ENCODE measurements at regions not wholly inside any gene's neighbourhood (a gene's known extent, or its start where the extent isn't known, plus 50 kb on each side); places are given as distances from the start of the nearest gene placed in this dataset.
A peak's percentile ranks its signal among the peaks of the same experiment; 100 is the strongest.

- DNase-seq (ENCODE audit: low spot score): no peak
Observed at GRCh38 chr12:127268706-127269425, 998.1 kb upstream of the TMEM132C start.

DNA sequence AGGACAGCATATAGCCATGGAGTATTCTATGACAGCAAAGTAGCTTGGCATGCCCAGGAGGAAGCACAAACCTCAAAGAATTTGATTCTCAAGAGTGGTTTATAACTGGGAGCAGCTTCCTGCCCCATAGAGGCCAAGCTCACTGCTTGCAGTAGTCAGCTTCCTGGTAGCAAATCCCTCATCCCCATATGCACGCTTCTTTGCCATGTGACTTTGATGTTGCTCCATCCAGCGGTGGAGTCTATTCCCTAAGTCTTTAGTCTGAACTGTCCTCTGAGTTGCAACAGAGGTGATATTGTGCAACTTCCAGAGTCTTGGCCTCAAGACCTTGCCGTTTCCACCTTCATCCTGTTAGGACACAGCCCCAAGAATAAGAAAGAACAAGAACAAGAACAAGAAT lies 996.8 kb upstream of the TMEM132C start:
- no peak for DNase-seq (ENCODE audit: low spot score)

DNA sequence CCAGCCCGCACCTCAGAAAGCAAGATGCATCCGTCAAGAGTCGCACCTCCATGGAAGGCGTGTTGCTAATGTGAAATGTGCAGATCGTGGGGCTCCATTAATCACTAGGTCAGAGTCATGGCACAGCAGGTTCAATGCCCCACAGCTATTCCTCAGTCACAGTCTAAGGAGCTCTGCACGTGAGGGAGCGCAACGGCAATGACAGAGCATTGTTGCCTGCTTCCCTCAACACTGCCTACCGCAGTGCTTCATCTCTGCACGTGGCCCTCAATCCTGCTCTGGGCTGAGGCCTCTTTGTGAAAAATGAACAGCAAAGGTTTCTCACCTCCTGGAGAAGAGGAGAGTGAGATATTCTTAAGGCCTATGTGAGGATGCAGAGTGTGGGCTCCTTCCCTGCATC lies 995.2 kb upstream of the TMEM132C start:
- no peak for DNase-seq (ENCODE audit: low spot score)

- DNase-seq (ENCODE audit: low spot score): no peak
Observed at GRCh38 chr12:127272864-127273263, 994.1 kb upstream of the TMEM132C start.

DNA sequence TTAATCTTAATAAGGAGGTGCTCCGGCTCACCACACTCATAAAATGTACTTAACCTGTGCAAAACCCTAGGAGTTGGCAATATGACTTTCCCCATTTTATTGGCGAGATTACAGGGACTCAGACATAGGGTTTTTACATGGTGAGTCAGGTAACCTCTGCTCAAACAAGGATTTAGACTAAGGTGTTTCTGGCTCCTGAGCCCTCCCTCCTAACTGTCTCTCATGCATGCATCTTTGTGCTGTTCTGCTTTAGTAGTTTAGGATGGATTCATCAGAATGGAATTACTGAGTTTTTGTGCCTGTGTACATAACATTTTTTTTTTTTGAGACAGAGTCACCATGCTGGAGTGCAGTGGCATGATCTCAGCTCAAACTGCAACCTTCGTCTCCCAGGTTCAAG lies 993.3 kb upstream of the TMEM132C start:
- no peak for DNase-seq (ENCODE audit: low spot score)

DNA sequence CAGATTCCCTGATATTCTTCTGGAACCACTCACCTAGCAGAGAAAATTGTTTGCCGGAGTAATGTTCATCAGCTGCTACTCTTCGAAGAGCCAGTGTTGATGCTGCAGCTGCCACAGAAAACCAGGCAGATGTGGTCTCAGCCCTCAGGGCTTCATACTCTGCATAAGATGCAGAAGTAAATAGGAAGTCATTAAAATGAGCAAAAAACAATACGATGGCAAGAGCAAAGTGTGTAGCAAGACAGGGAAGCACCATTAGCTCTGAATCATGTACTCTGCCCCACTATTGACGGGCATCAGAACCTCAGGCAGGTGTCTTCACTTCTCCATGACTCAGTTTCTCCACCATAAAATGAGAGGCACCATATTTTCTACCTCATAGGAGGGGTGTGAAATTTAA lies 991.6 kb upstream of the TMEM132C start:
- DNase-seq (ENCODE audit: low spot score): no peak

GRCh38 chr12:127277882-127278281 lies 989.1 kb upstream of the TMEM132C start:
- no peak for DNase-seq (ENCODE audit: low spot score)

DNA sequence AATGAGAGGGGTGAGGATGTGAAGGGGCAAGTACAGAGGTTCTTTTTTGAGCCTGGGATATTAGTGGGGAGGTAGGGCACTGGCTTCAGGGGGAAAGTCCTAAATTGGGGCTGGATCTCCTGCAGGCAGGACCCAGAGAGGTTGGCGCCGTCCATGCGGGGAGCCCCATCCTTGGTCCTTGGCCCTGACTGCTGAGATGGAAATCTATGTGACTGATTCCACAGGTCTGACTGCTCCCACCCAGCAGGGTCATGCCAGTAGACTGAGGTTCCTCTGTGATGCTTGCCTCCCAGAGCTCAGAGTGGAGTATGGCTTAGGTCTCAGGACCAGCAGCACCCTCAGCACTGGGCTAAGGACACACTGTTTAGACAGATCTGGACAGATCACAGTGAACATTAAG lies 988.6 kb upstream of the TMEM132C start:
- DNase-seq (ENCODE audit: low spot score): no peak

DNA sequence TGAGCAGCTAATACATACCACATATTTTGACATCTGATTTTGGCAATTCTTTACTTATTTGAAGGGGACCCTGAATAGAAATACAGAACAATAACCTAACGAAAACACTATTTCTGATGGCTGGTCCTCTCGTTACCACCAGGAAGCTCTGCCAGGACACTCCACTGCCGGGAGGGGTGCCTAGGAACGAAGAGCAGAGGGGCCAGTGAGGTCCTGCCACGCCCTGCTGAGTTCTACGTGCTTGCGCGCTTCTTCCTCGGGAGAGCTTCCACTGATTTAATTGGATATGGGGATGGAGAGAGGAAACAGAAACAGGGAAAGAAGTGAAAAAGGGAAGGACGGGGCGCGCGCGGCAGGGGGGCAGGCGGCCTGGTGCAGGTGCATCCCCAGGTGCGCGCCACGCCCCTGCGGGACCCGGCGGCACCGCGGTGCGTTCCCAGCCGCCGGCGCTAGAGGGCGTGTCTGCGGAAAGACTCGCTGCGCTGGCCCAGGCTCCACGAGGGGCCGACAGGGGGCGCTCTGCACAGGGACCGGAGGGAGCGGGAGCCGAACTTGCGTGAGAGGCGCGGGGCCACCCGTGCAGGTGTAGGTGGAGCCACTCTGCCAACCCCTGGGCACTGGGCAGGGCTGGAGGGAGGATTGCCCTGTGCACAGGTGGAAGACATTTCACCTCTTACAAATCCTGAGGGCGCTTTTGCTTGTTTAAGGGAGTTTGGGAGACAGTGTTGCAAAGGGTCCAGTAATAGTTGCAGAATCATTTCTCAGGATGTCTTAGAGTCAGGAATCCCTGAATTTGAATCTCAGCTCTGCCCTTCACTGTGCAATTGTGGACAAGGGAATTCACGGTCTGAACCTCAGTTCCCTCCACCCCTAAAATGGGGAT lies 986.3 kb upstream of the TMEM132C start:
- DNase-seq (ENCODE audit: low spot score): peak; percentile 68

GRCh38 chr12:127282786-127283565 lies 984.0 kb upstream of the TMEM132C start:
- no peak for DNase-seq (ENCODE audit: low spot score)

- DNase-seq (ENCODE audit: low spot score): no peak
Observed at GRCh38 chr12:127284021-127284420, 982.9 kb upstream of the TMEM132C start.

DNA sequence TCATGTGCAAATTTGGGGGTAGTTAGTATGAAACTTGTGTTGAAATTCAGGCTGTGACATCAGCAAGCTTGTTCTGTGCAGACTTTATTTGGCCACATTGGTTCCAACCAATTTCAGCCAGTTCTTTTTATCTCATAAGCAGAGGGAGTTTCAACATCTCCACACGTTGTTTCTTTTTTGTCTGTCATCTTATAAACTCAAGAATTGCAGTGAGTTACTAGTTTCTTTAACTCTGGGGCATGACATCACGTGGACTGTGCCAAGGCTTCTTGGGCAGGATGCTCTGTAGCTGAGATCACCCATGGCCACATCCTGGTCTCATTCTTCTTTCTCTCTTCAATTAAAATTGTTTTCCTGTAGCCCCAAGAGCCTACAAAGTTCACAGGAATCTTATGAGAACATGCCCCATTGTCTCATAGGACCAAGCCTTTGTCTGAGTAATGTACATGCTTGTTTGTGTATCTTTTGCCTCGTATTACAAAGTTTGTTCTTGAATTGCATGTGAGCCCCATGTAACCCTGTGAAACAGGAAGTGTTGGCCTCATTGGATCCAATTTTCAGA lies 982.0 kb upstream of the TMEM132C start:
- DNase-seq (ENCODE audit: low spot score): no peak

DNA sequence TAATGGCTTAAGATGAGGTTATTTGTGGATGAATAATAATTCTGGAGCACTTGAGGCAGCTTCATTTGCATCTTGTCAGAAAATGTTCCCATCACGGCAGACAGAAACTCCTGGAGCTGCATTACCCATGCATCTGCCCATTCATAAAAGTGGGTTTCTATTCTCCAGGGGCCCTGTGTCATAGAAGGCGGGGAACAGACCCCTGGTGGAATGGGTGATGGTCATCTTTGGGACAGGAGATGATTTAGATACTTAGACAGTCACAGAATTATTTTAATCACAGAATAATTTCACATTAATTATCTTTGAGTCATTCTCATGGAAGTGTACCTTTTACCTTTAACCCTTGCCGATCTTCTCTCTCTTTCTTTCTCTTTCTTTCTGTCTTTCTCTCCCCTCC lies 980.7 kb upstream of the TMEM132C start:
- DNase-seq (ENCODE audit: low spot score): no peak

GRCh38 chr12:127287256-127287655 lies 979.7 kb upstream of the TMEM132C start:
- DNase-seq (ENCODE audit: low spot score): no peak

DNA sequence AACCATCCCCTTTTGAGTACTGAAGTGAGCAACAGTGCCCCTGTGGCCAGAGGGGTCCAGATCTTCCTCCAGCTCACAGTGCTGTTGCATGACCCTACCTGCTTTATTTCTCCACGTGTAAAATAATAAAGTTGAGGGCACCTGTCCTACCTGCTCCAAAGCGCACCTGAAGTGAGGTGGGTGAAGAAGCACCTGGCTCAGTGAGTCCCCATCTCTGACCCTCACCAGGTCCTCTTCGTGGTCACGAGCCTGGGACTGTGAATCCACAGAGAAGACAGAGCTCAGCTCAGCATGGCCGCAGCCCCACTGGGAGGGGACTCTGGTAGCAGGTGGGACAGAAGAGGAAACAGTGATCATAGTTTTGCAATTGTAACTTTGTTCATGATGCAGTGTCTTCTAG lies 976.7 kb upstream of the TMEM132C start:
- no peak for DNase-seq (ENCODE audit: low spot score)

DNA sequence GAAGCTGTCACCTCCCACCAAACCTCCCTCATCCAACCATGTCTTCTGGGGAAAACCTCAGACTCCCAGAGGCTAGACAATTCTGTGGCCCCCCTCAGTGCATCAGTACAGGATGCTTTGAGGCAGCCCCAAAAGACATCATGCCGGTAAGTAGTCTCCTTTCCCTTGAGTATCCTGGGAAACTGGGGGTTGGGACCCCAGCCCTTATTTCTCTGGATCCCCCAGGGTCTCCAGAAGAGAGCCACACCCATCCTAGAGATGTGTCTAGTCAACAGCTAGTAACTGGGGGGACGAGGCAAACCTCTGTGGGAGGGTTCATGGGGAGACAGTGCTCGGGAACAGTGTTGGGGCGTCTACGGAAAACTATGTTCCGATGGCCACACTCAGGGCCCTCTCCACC lies 974.2 kb upstream of the TMEM132C start:
- DNase-seq (ENCODE audit: low spot score): no peak

- DNase-seq (ENCODE audit: low spot score): peak; percentile 5
Observed at GRCh38 chr12:127293507-127294310, 973.3 kb upstream of the TMEM132C start.

GRCh38 chr12:127294651-127295210 lies 972.2 kb upstream of the TMEM132C start:
- no peak for DNase-seq (ENCODE audit: low spot score)

GRCh38 chr12:127295630-127296029 lies 971.3 kb upstream of the TMEM132C start:
- DNase-seq (ENCODE audit: low spot score): no peak

DNA sequence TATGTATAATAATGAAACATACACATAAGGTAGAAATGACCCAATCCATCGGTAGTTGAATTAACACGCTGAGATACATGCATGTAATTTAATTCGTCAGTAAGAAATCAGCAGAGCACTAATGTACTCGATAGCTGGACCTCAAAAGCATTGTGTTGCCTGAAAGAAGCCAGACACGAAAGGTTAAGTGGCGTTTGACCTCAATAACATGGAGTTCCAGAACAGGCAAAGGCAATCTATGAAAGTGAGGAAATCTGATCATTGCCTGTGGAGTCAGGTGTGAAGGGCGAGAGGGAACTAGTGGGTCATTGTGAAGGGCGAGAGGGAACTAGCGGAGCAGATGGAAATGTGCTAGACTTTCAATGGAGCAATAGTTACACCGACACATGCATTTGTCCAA lies 970.4 kb upstream of the TMEM132C start:
- no peak for DNase-seq (ENCODE audit: low spot score)

DNA sequence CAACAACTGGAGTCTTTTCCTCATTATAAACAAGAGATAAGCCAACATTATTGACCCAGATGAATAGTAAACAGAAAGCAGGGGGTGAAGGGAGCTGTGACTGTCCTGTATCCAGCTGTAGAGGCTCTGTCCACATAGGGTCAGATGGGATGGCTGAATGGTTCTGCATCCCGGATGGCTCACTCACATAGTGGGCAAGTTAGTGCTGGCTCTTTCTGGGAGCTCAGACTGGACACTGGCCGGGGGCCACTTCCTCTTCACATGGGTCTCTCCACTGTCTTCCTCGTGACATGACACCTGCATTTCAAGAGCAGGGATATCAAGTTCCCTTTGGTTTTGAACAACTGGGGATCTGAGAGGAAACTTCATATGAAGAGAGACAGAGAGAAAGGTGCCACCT lies 969.6 kb upstream of the TMEM132C start:
- DNase-seq (ENCODE audit: low spot score): no peak

Measured in hematopoietic multipotent progenitor cell treated with erythropoietin and hydrocortisone succinate and interleukin-3 and kit ligand, for 17 days (in vitro differentiated cells).